ENCODE measurements at regions not wholly inside any gene's neighbourhood (a gene's known extent, or its start where the extent isn't known, plus 50 kb on each side); places are given as distances from the start of the nearest gene placed in this dataset.

GRCh38 chr11:134565343-134565891 lies 153.4 kb upstream of the B3GAT1 start:
- no peak for DNase-seq

- no peak for DNase-seq
Measured at GRCh38 chr11:134564472-134565200, 152.6 kb upstream of the B3GAT1 start.

DNA sequence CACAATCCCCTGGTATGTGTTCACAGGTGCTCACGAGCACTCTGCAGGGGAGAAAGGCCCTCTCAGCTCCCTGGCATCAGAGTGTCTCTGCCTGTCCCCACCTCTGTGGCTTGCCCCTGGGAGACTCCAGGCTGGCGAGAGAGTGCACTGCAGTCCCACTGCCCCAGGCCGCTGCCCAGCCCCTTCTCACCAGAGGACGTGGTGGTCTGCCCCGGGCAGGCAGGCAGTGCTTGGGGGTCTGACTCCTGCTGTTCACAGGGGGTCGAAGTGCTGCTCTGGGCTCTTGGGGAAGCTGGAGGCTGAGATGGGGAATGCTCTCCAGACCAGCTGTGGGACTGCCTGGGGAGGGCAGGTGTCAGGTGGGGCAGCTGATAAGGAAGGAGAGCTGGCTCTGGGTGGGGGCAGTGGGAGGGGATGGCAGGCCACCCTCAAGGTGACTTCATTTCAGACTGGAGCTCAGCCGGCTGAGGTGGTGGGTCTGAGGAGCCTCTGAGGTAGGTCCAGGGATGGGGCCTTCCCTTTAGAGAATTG lies 151.0 kb upstream of the B3GAT1 start:
- DNase-seq = no peak

- DNase-seq = no peak
Measured at GRCh38 chr11:134562196-134562595, 150.2 kb upstream of the B3GAT1 start.

- no peak for DNase-seq
Measured at GRCh38 chr11:134561331-134561720, 149.3 kb upstream of the B3GAT1 start.

GRCh38 chr11:134560566-134561330 lies 148.7 kb upstream of the B3GAT1 start:
- no peak for DNase-seq

- DNase-seq = no peak
Measured at GRCh38 chr11:134560066-134560465, 148.0 kb upstream of the B3GAT1 start.

DNA sequence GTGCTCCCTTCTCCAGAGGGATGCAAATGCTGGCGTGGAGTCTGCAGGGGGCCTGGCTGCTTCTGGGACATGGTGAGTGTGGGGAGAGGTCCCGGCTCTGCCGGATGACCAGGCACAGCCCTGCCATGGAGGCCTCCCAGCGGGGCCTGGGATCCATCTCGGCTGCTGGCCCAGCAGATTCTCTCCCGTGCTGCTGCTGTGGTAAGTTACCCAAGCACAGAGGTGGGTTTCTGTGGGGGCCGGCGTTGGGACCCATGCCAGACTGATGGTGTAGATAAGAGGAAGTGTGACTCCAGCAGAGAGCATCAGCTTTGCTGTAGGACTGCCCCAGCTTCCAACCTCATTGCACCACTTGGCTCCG lies 147.5 kb upstream of the B3GAT1 start:
- no peak for DNase-seq

- DNase-seq = no peak
Measured at GRCh38 chr11:134558916-134559601, 147.0 kb upstream of the B3GAT1 start.

- DNase-seq = no peak
Measured at GRCh38 chr11:134558258-134558835, 146.3 kb upstream of the B3GAT1 start.

- DNase-seq = no peak
Measured at GRCh38 chr11:134557571-134558257, 145.7 kb upstream of the B3GAT1 start.

GRCh38 chr11:134556186-134556585 lies 144.1 kb upstream of the B3GAT1 start:
- DNase-seq = no peak

- no peak for DNase-seq
Measured at GRCh38 chr11:134555510-134555909, 143.5 kb upstream of the B3GAT1 start.

GRCh38 chr11:134554861-134555260 lies 142.8 kb upstream of the B3GAT1 start:
- no peak for DNase-seq

DNA sequence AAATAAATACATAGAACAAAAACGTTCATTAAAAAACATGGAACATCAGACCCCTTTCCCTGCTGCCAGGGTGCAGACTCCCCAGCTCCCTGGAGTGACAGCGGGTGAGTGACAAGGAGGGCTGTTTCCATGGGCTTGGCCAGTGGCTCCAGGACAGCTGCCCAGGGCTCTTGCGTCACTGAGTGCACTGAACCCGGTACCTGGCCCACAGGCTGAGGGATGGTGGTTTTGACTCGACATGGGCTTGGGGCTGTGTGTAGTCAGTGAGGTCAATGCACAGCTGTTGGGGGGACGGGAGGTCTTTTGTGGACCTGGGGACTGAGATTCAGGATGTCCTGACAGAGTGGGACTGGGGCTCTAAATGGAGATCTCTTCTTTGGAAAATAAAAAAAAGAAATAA lies 142.1 kb upstream of the B3GAT1 start:
- DNase-seq = no peak

- no peak for DNase-seq
Measured at GRCh38 chr11:134552749-134553148, 140.7 kb upstream of the B3GAT1 start.

GRCh38 chr11:134545521-134545920 lies 133.5 kb upstream of the B3GAT1 start:
- no peak for DNase-seq

DNA sequence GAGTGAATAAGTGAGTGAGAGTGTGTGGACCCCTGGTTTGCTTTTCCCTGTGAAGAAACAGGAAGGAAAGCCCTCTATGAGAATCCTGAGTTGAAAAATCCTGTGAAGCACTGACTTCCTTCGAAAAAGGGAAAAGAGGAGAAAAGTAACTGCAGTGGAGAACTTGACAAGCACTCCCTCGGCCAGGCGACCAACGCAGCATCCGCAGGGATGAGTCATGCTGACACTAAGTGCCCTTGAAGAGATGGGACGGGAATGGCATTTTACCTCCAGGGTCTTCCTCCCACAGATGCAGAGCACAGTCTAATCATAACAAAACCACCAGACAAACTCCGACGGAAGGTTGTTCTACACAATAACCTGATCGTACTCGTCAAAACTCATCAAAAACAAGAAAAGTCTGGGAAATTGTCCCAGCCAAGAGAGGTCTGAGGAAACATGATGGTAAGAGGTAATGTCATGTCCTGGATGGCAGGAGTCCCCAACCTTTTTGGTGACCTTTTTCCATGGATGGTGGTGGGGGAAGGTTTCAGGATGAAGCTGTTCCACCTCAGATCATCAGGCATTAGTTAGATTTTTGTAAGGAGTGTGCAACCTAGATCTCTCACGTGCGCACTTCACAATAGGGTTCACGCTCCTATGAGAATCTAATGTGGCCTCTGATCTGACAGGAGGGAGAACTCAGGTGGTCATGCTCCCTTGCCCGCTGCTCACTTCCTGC lies 132.2 kb upstream of the B3GAT1 start:
- DNase-seq = no peak

DNA sequence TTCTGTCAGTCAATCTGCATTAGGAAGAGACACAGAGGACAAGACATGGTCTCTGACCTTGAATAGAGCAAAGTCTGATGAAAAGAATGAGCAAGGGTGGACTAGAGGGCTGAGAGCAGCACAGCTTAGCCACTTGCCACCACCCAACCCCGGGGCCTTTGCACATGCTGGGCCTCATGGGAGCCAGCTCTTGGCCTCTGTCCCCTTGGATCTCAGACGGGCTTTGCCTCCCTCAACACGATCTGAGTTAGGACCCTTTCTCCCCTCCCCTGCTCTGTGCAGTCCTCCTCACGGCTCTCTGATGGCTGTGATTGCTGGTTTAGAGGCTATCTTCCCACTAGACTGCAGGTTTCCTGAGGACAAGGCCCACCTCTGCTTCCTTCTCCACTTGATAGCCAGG lies 131.6 kb upstream of the B3GAT1 start:
- no peak for DNase-seq

- no peak for DNase-seq
Measured at GRCh38 chr11:134543241-134543640, 131.2 kb upstream of the B3GAT1 start.

DNA sequence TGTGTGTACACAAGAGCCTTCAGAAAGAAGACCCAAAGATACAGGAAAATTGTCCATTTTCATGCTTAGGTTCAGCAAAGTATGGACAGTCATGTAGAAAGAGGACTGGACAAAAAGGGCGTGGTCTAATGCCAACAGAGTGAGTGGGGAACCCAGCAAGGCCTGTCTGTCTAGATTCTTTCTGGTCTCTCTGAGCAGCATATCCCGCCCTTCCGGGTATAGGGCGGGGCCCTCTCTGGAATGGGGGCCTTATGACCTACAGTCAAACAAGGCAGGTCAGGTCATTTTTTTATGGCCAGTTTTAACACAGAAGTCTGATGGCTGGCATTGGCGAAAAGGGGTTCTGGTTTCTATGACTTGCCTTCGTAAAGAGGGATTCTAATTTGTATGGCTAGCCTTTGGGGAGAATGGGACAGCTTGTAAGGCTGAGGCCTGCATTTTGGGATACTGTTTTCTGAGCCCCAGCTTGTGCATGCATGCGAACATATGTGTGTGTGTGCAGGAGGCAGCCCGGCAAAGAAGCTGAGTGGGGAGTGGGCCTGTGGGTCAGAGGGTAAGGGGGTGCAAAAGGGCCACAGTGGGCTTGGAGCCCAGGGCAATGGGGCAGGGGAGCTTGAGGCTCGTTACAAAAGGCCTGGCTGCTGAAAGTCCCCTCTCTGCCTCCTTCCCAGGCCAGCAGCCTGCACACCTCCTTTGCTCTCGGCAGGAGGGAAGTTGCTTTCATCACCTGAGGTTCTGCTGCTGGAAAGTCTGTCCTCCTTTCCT lies 130.5 kb upstream of the B3GAT1 start:
- no peak for DNase-seq
